H1 (cell line): ENCODE measurements at regions not wholly inside any gene's neighbourhood (a gene's known extent, or its start where the extent isn't known, plus 50 kb on each side); places are given as distances from the start of the nearest gene placed in this dataset.

Source experiments
- CTCF ChIA-PET: fragments of 300-600 bp; sonication (Branson Sonifier 250); formaldehyde crosslinking; loops from one replicate; lab custom pipeline; 2021; ENCODE audit not compliant: partially characterized antibody; lab: Charles Lee
- POLR2A ChIA-PET: fragments of 300-600 bp; sonication (Branson Sonifier 250); formaldehyde crosslinking; loops from one replicate; lab custom pipeline; 2021; ENCODE audit warnings: inconsistent platforms; ENCODE audit not compliant: partially characterized antibody; lab: Charles Lee
- DNase-seq, 2 experiments: peaks; one replicate each; pipeline versions ENCODE4 v3.0.0 to v3.0.0-alpha.2; 2010 to 2022; ENCODE audit warnings: low spot score in 2 of 2, low read depth in 1 of 2, mixed read lengths in 1 of 2
- FAIRE-seq: peaks from 2 replicates; lab custom pipeline; 2011; peaks lifted over from hg19 to GRCh38; lab: Jason Lieb, UNC
- H2AFZ ChIP-seq: 2 replicates; pipeline ENCODE4 v1.8.1; 2012; ENCODE audit warnings: low read length, inconsistent platforms
- H2AK5ac ChIP-seq: 2 replicates; pipeline ENCODE4 v1.6.1; 2013; ENCODE audit warnings: low read depth, low read length
- H2BK120ac ChIP-seq: replicated peaks from 2 replicates; pipeline ENCODE3; 2013; ENCODE audit warnings: low read depth, low read length, inconsistent platforms
- H2BK12ac ChIP-seq: 2 replicates; pipeline ENCODE4 v1.6.1; 2013; ENCODE audit warnings: low read depth, low read length
- H2BK15ac ChIP-seq: 2 replicates; pipeline ENCODE4 v1.6.1; 2013; ENCODE audit warnings: low read length
- H2BK20ac ChIP-seq: 2 replicates; pipeline ENCODE4 v1.6.1; 2013; ENCODE audit warnings: low read length
- H2BK5ac ChIP-seq: 2 replicates; pipeline ENCODE4 v1.6.1; 2013; ENCODE audit warnings: low read depth, low read length
- H3K14ac ChIP-seq: 2 replicates; pipeline ENCODE4 v1.6.1; 2013; ENCODE audit warnings: inconsistent platforms; ENCODE audit not compliant: insufficient read length
- H3K18ac ChIP-seq: 2 replicates; pipeline ENCODE4 v1.6.1; 2013; ENCODE audit warnings: low read length; ENCODE audit errors: extremely low read depth
- H3K23ac ChIP-seq: 2 replicates; pipeline ENCODE4 v1.6.1; 2013; ENCODE audit warnings: inconsistent platforms; ENCODE audit not compliant: insufficient read length
- H3K23me2 ChIP-seq: 2 replicates; pipeline ENCODE4 v1.6.1; 2013; ENCODE audit warnings: low read depth, low read length
- H3K27ac ChIP-seq: 2 replicates; pipeline ENCODE4 v1.6.1; 2011; ENCODE audit warnings: low read depth, low read length, inconsistent platforms
- H3K27me3 ChIP-seq, 4 experiments: replicated peaks in 1 of 4; 1 replicate in 1 of 4; 2 replicates in 3 of 4; pipeline versions ENCODE4 v1.6.1 to v1.8.1; 2011 to 2013; ENCODE audit warnings: low read length in 3 of 4, mild to moderate bottlenecking in 3 of 4, inconsistent platforms in 2 of 4, mixed read lengths in 2 of 4, moderate library complexity in 1 of 4; ENCODE audit not compliant: control insufficient read depth in 3 of 4, insufficient read depth in 3 of 4; ENCODE audit errors: extremely low read depth in 1 of 4
- H3K36me3 ChIP-seq, 4 experiments: 2 replicates each; pipeline versions ENCODE4 v1.6.1 to v1.8.1; 2011 to 2013; ENCODE audit warnings: mild to moderate bottlenecking in 4 of 4, low read length in 3 of 4, moderate library complexity in 2 of 4, control low read depth in 1 of 4, inconsistent platforms in 1 of 4; ENCODE audit not compliant: insufficient read depth in 4 of 4, control insufficient read depth in 2 of 4
- H3K4ac ChIP-seq: replicated peaks from 2 replicates; pipeline ENCODE3; 2013; ENCODE audit warnings: low read length, low read depth, mixed read lengths, inconsistent platforms; ENCODE audit not compliant: insufficient read length
- H3K4me1 ChIP-seq, 4 experiments: replicated peaks in 1 of 4; 1 replicate in 1 of 4; 2 replicates in 3 of 4; pipeline versions ENCODE4 v1.6.1 to v1.8.1; 2011 to 2013; ENCODE audit warnings: low read length in 3 of 4, inconsistent platforms in 2 of 4, mixed read lengths in 1 of 4; ENCODE audit not compliant: insufficient read depth in 4 of 4, control insufficient read depth in 3 of 4
- H3K4me2 ChIP-seq, 2 experiments: 2 replicates each; pipeline versions ENCODE4 v1.6.1 to v1.8.1; 2011 to 2013; ENCODE audit warnings: low read depth in 2 of 2, low read length in 2 of 2, control low read depth in 1 of 2, inconsistent platforms in 1 of 2, mild to moderate bottlenecking in 1 of 2; ENCODE audit not compliant: insufficient read depth in 1 of 2
- H3K4me3 ChIP-seq, 4 experiments: fragments of 200-600, 300-600 bp in 1 of 4; sonication (generic), shearing (Covaris generic), sonication (Bioruptor Twin) in 1 of 4; 2 replicates each; pipeline versions ENCODE4 v1.5.1 to v1.8.1; 2011 to 2016; ENCODE audit warnings: low read length in 4 of 4, low read depth in 3 of 4, control low read depth in 2 of 4, inconsistent platforms in 2 of 4, mild to moderate bottlenecking in 2 of 4, mixed read lengths in 1 of 4, moderate library complexity in 1 of 4; ENCODE audit not compliant: insufficient read depth in 2 of 4; ENCODE audit errors: extremely low read depth in 1 of 4
- H3K56ac ChIP-seq: replicated peaks from 2 replicates; pipeline ENCODE3; 2013; ENCODE audit warnings: low read depth, mild to moderate bottlenecking, mixed read lengths, low read length, inconsistent platforms; ENCODE audit not compliant: insufficient read length
- H3K79me1 ChIP-seq: 2 replicates; pipeline ENCODE4 v1.6.1; 2013; ENCODE audit warnings: low read depth, low read length, control low read depth
- H3K79me2 ChIP-seq, 2 experiments: 2 replicates each; pipeline versions ENCODE4 v1.6.1 to v1.8.1; 2012 to 2013; ENCODE audit warnings: low read length in 2 of 2, mild to moderate bottlenecking in 2 of 2, inconsistent platforms in 1 of 2; ENCODE audit not compliant: insufficient read depth in 2 of 2, control insufficient read depth in 1 of 2
- H3K9ac ChIP-seq, 4 experiments: replicated peaks in 1 of 4; 1 replicate in 1 of 4; 2 replicates in 3 of 4; pipeline versions ENCODE4 v1.6.1 to v1.8.1; 2011 to 2013; ENCODE audit warnings: low read depth in 3 of 4, low read length in 3 of 4, control low read depth in 2 of 4, mild to moderate bottlenecking in 2 of 4, moderate library complexity in 2 of 4, inconsistent platforms in 1 of 4; ENCODE audit errors: extremely low read depth in 1 of 4
- H3K9me3 ChIP-seq, 2 experiments: 2 replicates each; pipeline versions ENCODE4 v1.6.1 to v1.8.1; 2012 to 2013; ENCODE audit warnings: mild to moderate bottlenecking in 2 of 2, moderate library complexity in 2 of 2, control low read depth in 1 of 2, inconsistent platforms in 1 of 2, low read depth in 1 of 2, low read length in 1 of 2, mixed read lengths in 1 of 2; ENCODE audit not compliant: insufficient read depth in 2 of 2
- H4K20me1 ChIP-seq, 2 experiments: replicated peaks in 1 of 2; 2 replicates each; pipeline versions ENCODE3 to v1.8.1; 2011 to 2013; ENCODE audit warnings: inconsistent platforms in 2 of 2, low read length in 2 of 2, mild to moderate bottlenecking in 1 of 2; ENCODE audit not compliant: insufficient read depth in 2 of 2, control insufficient read depth in 1 of 2
- H4K5ac ChIP-seq: 2 replicates; pipeline ENCODE4 v1.6.1; 2013; ENCODE audit warnings: low read length, low read depth, mixed read lengths, inconsistent platforms; ENCODE audit not compliant: insufficient read length
- H4K8ac ChIP-seq: 2 replicates; pipeline ENCODE4 v1.8.0; 2013; ENCODE audit warnings: mild to moderate bottlenecking, moderate library complexity, low read length, inconsistent platforms; ENCODE audit not compliant: insufficient read depth; ENCODE audit errors: extremely low read depth
- H4K91ac ChIP-seq: replicated peaks from 2 replicates; pipeline ENCODE3; 2013; ENCODE audit warnings: low read length, mixed read lengths, inconsistent platforms; ENCODE audit not compliant: insufficient read length
- GABPA ChIP-seq: IDR thresholded peaks from 2 replicates; pipeline ENCODE4 v1.6.1; 2011; ENCODE audit warnings: mild to moderate bottlenecking, low read length, moderate library complexity, borderline replicate concordance; ENCODE audit not compliant: insufficient read depth
- GTF2F1 ChIP-seq: IDR thresholded peaks from 2 replicates; pipeline ENCODE4 v1.6.1; 2012; ENCODE audit warnings: low read depth, low read length, improper control_type of control experiment, borderline replicate concordance
- HDAC6 ChIP-seq: IDR thresholded peaks from one replicate; pipeline ENCODE4 v1.7.1; 2012; ENCODE audit warnings: low read depth, mild to moderate bottlenecking, inconsistent platforms, low read length, moderate library complexity
- JUND ChIP-seq: IDR thresholded peaks from 2 replicates; pipeline ENCODE4 v1.6.1; 2011; ENCODE audit warnings: mild to moderate bottlenecking, improper control_type of control experiment, low read length
- MAFK ChIP-seq: IDR thresholded peaks from 2 replicates; pipeline ENCODE4 v1.6.1; 2012; ENCODE audit warnings: low read depth, mild to moderate bottlenecking, improper control_type of control experiment, low read length
- NRF1 ChIP-seq: IDR thresholded peaks from 2 replicates; pipeline ENCODE4 v1.6.1; 2011; ENCODE audit warnings: mild to moderate bottlenecking, low read depth, low read length, improper control_type of control experiment
- RXRA ChIP-seq: IDR thresholded peaks from 2 replicates; pipeline ENCODE4 v1.6.1; 2011; ENCODE audit warnings: low read depth, mild to moderate bottlenecking, low read length, moderate library complexity; ENCODE audit not compliant: insufficient read depth
- TAF7 ChIP-seq: optimal IDR thresholded peaks from 2 replicates; pipeline ENCODE3; 2011; ENCODE audit warnings: low read depth, mild to moderate bottlenecking, inconsistent platforms, low read length, moderate library complexity, borderline replicate concordance
- ZNF274 ChIP-seq: IDR thresholded peaks from 2 replicates; pipeline ENCODE4 v1.7.0; 2012; ENCODE audit warnings: low read length, borderline replicate concordance; ENCODE audit errors: extremely low read depth
- WGBS, 2 experiments: shearing (Covaris generic) in 1 of 2; methylation state at CpG; one replicate each; pipeline versions ENCODE4 v1.1.6 to v1.1.7; 2013 to 2015; ENCODE audit warnings: low lambda C conversion rate in 2 of 2, mixed read lengths in 2 of 2, inconsistent platforms in 1 of 2, low coverage in 1 of 2, missing lambda C conversion rate in 1 of 2; ENCODE audit not compliant: insufficient replicate concordance in 2 of 2, insufficient coverage in 1 of 2, insufficient read length in 1 of 2; ENCODE audit errors: extremely low coverage in 1 of 2, missing lambda C conversion rate in 1 of 2; 5-methylcytosine and 5-hydroxymethylcytosine counted together
- TF ChIP-seq, protein P1 (sequence below): IDR thresholded peaks from 2 replicates; pipeline ENCODE4 v1.6.1; 2012; ENCODE audit warnings: inconsistent platforms
- TF ChIP-seq, protein P2 (sequence below): IDR thresholded peaks from 2 replicates; pipeline ENCODE4 v1.6.1; 2012; ENCODE audit warnings: low read length, inconsistent platforms
- TF ChIP-seq, protein P3 (sequence below): IDR thresholded peaks from 2 replicates; pipeline ENCODE4 v1.6.1; 2012; ENCODE audit warnings: inconsistent platforms

DNA sequence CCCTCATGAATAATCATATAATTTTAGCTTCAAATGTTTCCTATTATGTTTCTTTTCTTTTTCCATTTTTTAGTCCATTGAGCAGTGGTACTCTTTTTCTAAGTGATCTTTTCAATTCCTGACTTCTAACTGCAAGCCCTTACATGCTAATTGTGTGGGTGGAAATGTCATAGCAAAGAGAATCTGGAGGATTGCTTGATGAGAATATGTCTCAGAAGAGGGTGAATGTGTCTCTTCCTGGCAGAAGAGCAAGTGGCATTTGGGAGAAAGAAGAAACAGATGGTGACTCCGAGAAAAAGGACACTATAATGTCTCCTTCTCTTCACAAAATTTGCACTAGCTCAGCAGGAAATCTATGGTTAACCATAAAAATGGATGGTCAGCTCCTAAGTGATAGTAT is 2320.0 kb downstream of the PCDH9 start:
- ChIA-PET POLR2A (no interaction called here), CTCF (no interaction called here)
- Histone ChIP-seq H3K23me2 (no peaks in the 10 kb centered on the region), H4K20me1 (no peaks in the 10 kb centered on the region), H2BK12ac (no peak overlapping the region), H3K79me1 (no peaks in the 10 kb centered on the region; the same call in 1 of the 2 replicates), H3K23ac (no peak overlapping the region), H4K91ac (no peak overlapping the region), H3K9me3 (no peaks in the 10 kb centered on the region; a peak in 1 of 4 replicates), H2BK5ac (no peak overlapping the region), H3K4ac (no peak overlapping the region), H3K27ac (no peak overlapping the region), H3K79me2 (no peaks in the 10 kb centered on the region), H2BK15ac (no peak overlapping the region), H2AK5ac (no peak overlapping the region), H3K36me3 (no peaks in the 10 kb centered on the region), H4K8ac (no peak overlapping the region), H3K9ac (no peak overlapping the region), H3K4me2 (no peak overlapping the region), H3K27me3 (no peaks in the 10 kb centered on the region), H2BK20ac (no peak overlapping the region), H3K56ac (no peak overlapping the region), H3K14ac (no peak overlapping the region), H2BK120ac (no peak overlapping the region), H4K5ac (no peak overlapping the region), H3K18ac (no peak overlapping the region), H3K4me1 (no peaks in the 10 kb centered on the region), H3K4me3 (no peak overlapping the region), H2AFZ (0 out of 2 replicates have a peak overlapping the region, but pooled peaks have one; percentile 39)
- FAIRE-seq = no peak
- WGBS, 2 experiments = 64% methylated on average over 1 of the region's 1 CpG; no CpG with 5 or more reads in 1 of the 2 experiments
- DNase-seq = no peak
- TF ChIP-seq GTF2F1 (no peak), RXRA (no peak), MAFK (no peak), NRF1 (no peak), GABPA (no peak), TAF7 (no peak), JUND (no peak), HDAC6 (no peak), ZNF274 (no peak)
- TF ChIP-seq, protein P1, sequence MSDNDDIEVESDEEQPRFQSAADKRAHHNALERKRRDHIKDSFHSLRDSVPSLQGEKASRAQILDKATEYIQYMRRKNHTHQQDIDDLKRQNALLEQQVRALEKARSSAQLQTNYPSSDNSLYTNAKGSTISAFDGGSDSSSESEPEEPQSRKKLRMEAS = no peak
- TF ChIP-seq, protein P2, sequence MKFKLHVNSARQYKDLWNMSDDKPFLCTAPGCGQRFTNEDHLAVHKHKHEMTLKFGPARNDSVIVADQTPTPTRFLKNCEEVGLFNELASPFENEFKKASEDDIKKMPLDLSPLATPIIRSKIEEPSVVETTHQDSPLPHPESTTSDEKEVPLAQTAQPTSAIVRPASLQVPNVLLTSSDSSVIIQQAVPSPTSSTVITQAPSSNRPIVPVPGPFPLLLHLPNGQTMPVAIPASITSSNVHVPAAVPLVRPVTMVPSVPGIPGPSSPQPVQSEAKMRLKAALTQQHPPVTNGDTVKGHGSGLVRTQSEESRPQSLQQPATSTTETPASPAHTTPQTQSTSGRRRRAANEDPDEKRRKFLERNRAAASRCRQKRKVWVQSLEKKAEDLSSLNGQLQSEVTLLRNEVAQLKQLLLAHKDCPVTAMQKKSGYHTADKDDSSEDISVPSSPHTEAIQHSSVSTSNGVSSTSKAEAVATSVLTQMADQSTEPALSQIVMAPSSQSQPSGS = no peak
- TF ChIP-seq, protein P3, sequence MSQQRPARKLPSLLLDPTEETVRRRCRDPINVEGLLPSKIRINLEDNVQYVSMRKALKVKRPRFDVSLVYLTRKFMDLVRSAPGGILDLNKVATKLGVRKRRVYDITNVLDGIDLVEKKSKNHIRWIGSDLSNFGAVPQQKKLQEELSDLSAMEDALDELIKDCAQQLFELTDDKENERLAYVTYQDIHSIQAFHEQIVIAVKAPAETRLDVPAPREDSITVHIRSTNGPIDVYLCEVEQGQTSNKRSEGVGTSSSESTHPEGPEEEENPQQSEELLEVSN = no peak
